Stomach smooth muscle (tissue), 2 donors: ENCODE measurements at regions not wholly inside any gene's neighbourhood (a gene's known extent, or its start where the extent isn't known, plus 50 kb on each side); places are given as distances from the start of the nearest gene placed in this dataset.

ENCODE experiments used
- H3K27ac ChIP-seq: one replicate; pipeline ENCODE4 v1.7.0; 2013; ENCODE audit warnings: mild to moderate bottlenecking, low read length, inconsistent platforms
- H3K27me3 ChIP-seq, 2 donors: one replicate each; pipeline ENCODE4 v1.7.0; 2013; ENCODE audit warnings: low read length in 2 of 2; ENCODE audit not compliant: insufficient read depth in 2 of 2, control insufficient read depth in 1 of 2
- H3K36me3 ChIP-seq, 2 donors: one replicate each; pipeline ENCODE4 v1.7.0; 2013; ENCODE audit warnings: low read length in 2 of 2; ENCODE audit not compliant: control insufficient read depth in 2 of 2, insufficient read depth in 2 of 2
- H3K4me1 ChIP-seq: one replicate; pipeline ENCODE4 v1.7.0; 2013; ENCODE audit warnings: low read length; ENCODE audit not compliant: control insufficient read depth, insufficient read depth
- H3K4me3 ChIP-seq, 2 donors: one replicate each; pipeline ENCODE4 v1.7.0; 2013; ENCODE audit warnings: low read length in 2 of 2
- H3K9ac ChIP-seq, 2 donors: one replicate each; pipeline ENCODE4 v1.7.0; 2013; ENCODE audit warnings: low read length in 2 of 2, mild to moderate bottlenecking in 1 of 2
- H3K9me3 ChIP-seq, 2 donors: one replicate each; pipeline ENCODE4 v1.7.0; 2013; ENCODE audit warnings: low read length in 2 of 2; ENCODE audit not compliant: control insufficient read depth in 2 of 2
- donor health status: healthy.
- donor health status: Pancreatic carcinoma.

DNA sequence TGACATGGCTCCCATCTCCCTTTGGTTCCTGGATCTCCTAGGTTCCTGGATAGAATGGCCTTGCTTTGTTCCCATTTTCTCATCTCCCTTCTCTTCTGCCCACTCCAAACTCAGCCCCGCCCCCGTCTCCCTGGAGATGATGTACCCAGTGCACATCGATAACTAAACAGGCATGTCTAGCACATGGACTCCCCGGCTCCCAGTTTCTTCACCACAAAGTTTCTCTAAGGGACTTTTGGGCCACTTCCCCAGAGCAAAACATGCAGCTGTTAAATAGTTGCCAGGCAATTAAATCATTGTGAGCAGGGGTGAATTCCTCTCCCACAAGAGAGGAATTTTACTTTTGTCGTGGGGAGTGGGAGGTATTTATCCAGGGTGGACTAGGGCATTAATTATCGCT is 259.0 kb downstream of the GADD45G start:
- H3K4me3 ChIP-seq = no peak overlapping the region
- H3K36me3 ChIP-seq = no peaks in the 10 kb centered on the region
- H3K9me3 ChIP-seq = no peaks in the 10 kb centered on the region
- H3K4me1 ChIP-seq = no peaks in the 10 kb centered on the region
- H3K27me3 ChIP-seq = no peaks in the 10 kb centered on the region
- H3K9ac ChIP-seq = no peak overlapping the region
- H3K27ac ChIP-seq = no peak overlapping the region

DNA sequence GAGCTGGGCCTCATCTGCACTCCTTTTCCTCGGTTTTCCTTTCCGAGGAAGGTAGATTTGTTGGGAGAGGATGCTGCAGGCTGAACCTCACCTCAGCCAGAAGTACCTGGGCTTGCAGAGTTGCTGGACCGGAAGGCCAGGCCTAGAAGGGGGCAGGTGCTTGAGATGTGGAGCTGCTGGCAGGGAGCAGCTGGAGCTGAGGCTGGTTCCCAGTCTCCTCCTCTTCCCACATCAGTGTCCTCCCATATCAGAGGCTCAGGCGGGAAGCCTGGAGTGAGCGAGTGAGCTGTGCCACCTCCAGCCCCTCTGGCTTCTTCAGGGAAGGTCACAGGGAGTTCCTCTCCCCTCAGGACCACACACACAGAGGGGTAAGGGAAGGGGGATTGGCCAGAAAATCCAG is 259.4 kb downstream of the GADD45G start:
- H3K36me3 ChIP-seq = no peaks in the 10 kb centered on the region
- no peak overlapping the region for H3K27ac ChIP-seq
- no peaks in the 10 kb centered on the region for H3K27me3 ChIP-seq
- no peaks in the 10 kb centered on the region for H3K9me3 ChIP-seq
- H3K9ac ChIP-seq = no peak overlapping the region
- no peak overlapping the region for H3K4me3 ChIP-seq
- no peaks in the 10 kb centered on the region for H3K4me1 ChIP-seq

DNA sequence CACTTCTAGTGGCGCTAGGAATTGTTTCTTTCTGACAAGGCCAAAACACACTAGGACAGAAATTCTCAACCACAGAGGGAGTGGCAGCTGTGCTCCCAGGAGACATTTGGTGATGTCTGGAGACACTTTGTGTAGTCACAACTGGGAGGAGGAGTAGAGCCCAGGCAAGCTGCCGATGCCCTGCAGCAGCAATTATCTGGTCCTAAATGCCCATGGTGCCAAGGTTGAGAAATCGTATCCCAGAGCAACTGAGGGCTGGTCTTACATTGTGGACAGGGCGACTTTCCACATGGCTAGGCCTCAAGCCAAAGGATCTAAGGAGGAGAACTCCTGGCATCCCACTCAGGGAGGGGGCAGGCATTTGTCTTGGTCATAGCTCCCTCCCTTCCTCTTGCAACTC is 259.9 kb downstream of the GADD45G start:
- H3K27ac ChIP-seq = no peak overlapping the region
- H3K9me3 ChIP-seq = no peaks in the 10 kb centered on the region
- no peaks in the 10 kb centered on the region for H3K4me1 ChIP-seq
- H3K4me3 ChIP-seq = no peak overlapping the region
- H3K27me3 ChIP-seq = no peaks in the 10 kb centered on the region
- H3K36me3 ChIP-seq = no peaks in the 10 kb centered on the region
- H3K9ac ChIP-seq = no peak overlapping the region

DNA sequence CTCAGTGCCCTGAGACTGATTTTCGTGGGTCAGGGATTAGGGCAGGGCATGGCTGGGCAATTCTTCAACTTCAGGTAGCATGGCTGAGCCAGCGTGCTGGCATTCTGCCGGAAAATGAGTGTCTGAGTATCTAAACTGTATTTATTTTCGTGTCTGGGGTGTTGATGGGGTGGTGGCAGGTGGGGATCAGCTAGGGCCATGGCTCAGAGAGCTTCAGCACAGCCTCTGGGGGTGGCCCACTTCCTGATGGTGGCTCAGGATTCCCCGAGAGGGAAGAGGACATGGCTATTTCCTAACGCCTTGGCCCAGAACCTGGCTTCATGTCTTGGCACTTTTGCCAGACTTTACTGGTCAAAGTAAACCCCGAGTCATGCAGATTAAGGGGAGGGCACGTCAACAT is 260.5 kb downstream of the GADD45G start:
- Histone ChIP-seq H3K36me3 (no peaks in the 10 kb centered on the region), H3K4me3 (no peak overlapping the region), H3K27ac (no peak overlapping the region), H3K9ac (no peak overlapping the region), H3K27me3 (no peaks in the 10 kb centered on the region), H3K4me1 (no peaks in the 10 kb centered on the region), H3K9me3 (no peaks in the 10 kb centered on the region)

DNA sequence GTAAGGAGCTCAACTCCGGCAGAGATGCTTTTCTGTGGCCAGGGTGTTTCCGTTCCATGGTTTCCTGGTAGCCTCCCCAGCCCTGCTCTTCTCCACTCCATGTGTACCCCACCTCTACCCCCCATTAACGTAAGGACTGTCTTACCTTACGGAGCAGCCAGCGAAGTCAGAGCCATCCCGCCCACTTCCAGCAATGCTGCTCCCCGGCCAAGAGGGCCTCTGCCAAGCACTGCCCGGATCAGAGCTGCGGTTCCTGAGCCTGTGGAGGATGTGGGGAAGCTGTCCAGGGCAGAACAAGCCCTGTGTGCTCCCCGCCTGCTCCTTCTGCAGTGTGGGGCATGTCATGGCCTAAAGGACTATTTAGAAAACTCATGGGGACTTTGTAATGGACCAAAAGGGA is 261.2 kb downstream of the GADD45G start:
- Histone ChIP-seq H3K27ac (no peak overlapping the region), H3K27me3 (no peaks in the 10 kb centered on the region), H3K36me3 (no peaks in the 10 kb centered on the region), H3K9me3 (no peaks in the 10 kb centered on the region), H3K4me3 (no peak overlapping the region), H3K9ac (no peak overlapping the region), H3K4me1 (no peaks in the 10 kb centered on the region)

DNA sequence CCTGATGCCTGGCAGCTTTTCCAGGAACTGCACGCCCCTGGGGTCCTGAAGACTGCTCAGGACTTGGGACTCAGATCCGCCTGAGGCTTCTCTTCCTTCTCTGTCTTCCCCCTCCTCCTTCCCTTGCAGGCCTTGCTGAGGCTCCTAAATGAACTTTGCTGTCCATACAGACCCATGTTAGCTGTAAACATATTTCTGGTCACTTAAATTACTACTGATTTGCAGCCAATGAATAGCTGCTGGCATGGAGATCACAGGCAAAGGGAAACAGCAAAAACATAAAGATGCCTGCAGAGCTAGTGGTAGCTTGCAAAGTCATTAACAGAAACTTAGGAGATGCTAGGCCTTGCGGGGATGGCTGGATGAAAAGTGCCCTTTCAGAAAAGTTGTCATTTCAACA is 261.9 kb downstream of the GADD45G start:
- H3K27ac ChIP-seq = no peak overlapping the region
- H3K4me1 ChIP-seq = no peaks in the 10 kb centered on the region
- no peaks in the 10 kb centered on the region for H3K27me3 ChIP-seq
- H3K4me3 ChIP-seq = no peak overlapping the region
- no peaks in the 10 kb centered on the region for H3K9me3 ChIP-seq
- no peak overlapping the region for H3K9ac ChIP-seq
- no peaks in the 10 kb centered on the region for H3K36me3 ChIP-seq

DNA sequence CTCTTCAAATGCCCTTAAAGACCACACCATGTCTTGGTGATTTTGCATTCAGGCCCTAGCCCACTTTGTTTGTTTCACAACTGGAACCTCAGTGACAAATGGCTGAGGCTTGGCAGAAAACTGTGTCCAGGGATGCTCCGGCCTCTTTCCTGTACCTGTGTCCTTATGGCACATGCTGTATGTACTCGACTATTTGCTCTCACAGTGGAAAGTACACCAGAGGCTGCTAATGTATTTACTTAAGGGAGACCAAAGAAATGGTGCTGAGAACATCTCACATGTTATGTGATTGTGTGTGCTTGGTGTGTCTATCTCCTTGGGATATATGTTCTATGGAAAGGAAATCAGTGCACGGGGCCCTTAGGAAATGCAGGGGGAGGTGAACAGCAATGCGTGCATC is 263.3 kb downstream of the GADD45G start:
- H3K27ac ChIP-seq = no peak overlapping the region
- no peaks in the 10 kb centered on the region for H3K36me3 ChIP-seq
- H3K9me3 ChIP-seq = no peaks in the 10 kb centered on the region
- H3K4me3 ChIP-seq = no peak overlapping the region
- no peak overlapping the region for H3K9ac ChIP-seq
- H3K4me1 ChIP-seq = peaks cover 10% of the 10 kb centered on the region
- H3K27me3 ChIP-seq = no peaks in the 10 kb centered on the region

DNA sequence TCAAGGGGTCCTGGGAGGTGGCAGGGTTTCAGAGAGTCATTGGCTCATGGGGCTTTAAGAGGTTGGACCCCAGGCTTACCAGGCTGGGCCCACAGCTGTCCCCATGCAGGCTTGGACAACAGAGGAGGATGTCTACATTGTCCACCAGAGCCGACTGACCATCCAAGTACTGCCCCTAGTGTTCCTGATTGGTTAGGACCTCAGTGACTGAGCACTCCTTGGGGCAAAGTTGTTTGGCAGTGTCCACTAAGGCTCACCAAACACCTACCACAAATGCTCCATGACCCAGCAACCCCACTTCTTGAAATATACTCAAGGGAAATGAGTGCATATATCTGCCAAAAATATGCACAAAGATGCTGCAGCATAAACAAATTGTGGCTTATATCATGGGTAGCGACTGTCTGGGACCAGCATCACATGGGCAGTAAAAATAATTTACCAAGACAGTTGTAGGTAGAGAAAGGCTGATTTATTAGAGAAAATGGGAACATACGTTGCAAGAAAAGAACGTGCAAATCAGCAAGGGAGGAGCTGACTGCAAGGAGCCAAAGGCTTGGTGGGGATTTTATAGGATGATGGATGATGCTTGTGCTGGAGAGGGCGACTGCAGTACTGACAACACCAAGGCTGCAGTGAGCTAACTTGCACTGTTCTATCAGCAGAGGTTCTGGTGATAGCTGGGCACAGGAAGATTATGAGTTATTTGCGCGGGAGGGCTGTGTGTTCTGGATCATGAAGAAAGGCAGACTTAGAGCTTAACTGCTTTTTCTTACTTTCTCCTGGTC is 265.2 kb downstream of the GADD45G start:
- no peak overlapping the region for H3K27ac ChIP-seq
- peaks cover 29% of the 10 kb centered on the region for H3K4me1 ChIP-seq
- H3K36me3 ChIP-seq = no peaks in the 10 kb centered on the region
- H3K4me3 ChIP-seq = no peak overlapping the region
- no peak overlapping the region for H3K9ac ChIP-seq
- H3K9me3 ChIP-seq = no peaks in the 10 kb centered on the region
- H3K27me3 ChIP-seq = no peaks in the 10 kb centered on the region

DNA sequence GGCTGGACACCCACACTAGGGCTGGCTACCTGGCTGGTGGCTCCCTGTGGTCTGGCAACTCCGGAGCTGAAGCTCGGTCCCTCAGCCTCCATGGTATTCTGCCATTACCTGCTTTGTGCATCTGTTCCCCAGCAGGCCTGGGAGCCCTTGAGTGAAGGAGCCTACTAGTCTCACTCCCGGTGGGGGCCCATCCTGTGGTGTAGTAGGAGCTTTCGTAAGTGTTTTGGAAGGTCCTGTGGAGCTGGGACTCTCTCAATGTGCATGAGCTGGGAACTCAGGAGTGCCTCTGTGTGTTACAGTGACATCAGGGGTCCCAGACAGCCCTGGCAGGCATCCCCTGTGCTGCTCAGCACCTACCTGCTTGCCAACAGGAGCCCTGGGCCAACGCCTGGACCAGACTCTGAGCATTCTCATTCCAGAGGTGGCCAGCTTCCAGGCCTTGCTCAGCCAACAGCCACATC is 267.1 kb downstream of the GADD45G start:
- no peak overlapping the region for H3K27ac ChIP-seq
- peaks cover 38% of the 10 kb centered on the region for H3K4me1 ChIP-seq
- H3K9me3 ChIP-seq = no peaks in the 10 kb centered on the region
- H3K36me3 ChIP-seq = no peaks in the 10 kb centered on the region
- no peak overlapping the region for H3K4me3 ChIP-seq
- no peak overlapping the region for H3K9ac ChIP-seq
- no peaks in the 10 kb centered on the region for H3K27me3 ChIP-seq

DNA sequence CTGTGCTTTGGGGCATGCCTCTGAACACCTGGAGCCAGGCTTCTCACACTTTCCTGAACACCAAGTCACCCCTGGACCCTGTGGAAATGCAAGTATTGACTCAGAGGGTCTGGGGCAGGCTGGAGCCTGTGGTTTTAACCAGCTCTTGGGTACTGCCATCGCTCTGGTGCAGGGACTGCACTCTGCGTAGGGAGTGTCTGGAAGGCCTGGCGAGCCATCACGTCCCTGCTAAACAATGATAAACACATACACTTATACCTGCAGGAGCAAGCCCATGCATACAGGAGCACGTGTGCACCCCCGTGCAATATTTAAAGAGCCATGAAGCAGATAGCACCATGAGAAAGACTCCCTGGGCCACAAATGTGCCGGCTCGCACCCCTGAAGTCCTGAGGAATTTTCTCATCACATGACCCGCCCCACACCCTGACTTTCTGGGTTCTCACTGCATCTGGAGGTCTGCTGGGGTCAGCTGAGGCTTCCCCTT is 267.7 kb downstream of the GADD45G start:
- Histone ChIP-seq H3K4me3 (no peak overlapping the region), H3K9me3 (no peaks in the 10 kb centered on the region), H3K27me3 (no peaks in the 10 kb centered on the region), H3K4me1 (peaks cover 42% of the 10 kb centered on the region), H3K36me3 (no peaks in the 10 kb centered on the region), H3K9ac (no peak overlapping the region), H3K27ac (no peak overlapping the region)

DNA sequence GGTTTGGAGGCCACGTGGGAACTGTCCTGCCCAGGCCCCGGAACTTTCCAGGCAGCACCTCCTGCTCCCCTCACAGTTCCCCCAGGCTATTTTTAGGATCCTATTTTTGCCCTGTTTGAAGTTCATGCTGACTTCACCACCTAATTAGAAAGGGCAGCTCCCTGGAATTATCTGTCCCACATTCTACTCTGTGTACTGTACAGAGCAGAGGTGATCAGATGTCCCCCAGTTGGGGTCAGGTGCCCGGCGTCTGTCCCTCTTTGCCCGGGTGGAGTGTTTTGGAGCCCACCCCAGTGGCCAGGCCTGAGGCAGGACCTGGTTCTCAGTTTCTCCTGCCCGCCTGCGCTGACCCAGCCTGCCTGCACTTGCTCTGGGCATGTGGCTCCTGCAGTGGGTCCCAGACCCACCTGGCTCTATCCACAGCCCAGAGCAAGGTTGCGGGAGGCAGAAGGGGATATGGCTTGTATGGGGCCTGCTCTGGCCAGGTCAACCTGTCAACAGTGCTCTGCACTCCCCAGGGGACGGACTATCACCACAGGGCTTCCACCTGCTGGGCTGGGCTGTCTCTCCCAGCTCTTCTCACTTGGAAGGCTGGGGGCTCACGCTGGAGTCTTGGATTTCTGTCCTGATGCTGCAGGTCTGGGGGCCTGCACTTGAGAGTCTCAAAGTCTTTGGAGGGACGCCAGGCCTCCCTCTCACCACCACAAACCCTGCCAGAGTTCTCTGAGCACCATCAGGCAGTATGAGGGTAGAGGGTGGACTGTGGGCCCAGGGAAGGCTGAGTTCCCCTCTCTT is 268.3 kb downstream of the GADD45G start:
- Histone ChIP-seq H3K9ac (no peak overlapping the region), H3K9me3 (no peaks in the 10 kb centered on the region), H3K27ac (no peak overlapping the region), H3K36me3 (no peaks in the 10 kb centered on the region), H3K27me3 (no peaks in the 10 kb centered on the region), H3K4me3 (no peak overlapping the region), H3K4me1 (peaks cover 46% of the 10 kb centered on the region)
